ENCODE measurements at regions not wholly inside any gene's neighbourhood (a gene's known extent, or its start where the extent isn't known, plus 50 kb on each side); places are given as distances from the start of the nearest gene placed in this dataset.

DNA sequence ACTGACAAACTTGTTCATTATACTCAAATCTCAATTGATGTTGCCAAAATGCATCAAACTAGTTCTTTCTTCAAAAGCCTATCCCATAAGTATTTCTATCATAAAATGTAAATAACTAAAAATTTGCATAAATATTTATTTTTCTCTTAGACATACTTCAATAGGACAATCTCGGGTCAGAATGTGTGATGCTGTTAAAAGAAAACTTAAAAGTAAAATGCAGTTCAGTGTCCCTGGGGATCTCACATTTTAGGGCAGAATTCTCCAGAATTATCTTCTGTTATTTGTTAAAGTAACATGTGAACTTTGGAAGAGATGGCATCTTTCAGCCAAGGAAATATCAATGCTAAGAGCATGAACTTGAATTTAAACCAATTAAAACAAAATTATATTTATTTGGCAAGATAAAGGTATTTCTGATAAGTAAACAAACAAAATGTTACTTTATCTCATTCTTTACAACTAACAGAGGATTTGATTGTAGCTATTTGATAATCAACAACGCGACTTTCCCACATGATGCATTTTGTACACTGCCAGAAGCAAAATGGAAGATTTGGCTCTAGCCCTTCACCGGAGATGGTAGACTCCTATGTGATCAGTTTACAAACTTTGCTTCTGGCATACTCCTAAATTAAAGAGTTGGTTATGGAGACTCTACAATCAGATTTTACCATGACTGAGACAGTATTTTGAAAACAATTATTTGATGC lies 169.5 kb upstream of the EDNRB start (continued):
- TF ChIP-seq ZNF710 (CRISPR knock-in tag; IDR thresholded peaks at IDR 0.05; ENCODE audit: borderline replicate concordance) (no peak), ZBTB7B (CRISPR knock-in tag; IDR thresholded peaks at IDR 0.05) (no peak), SALL2 (CRISPR knock-in tag; IDR thresholded peaks at IDR 0.05) (no peak), ZKSCAN1 (IDR thresholded peaks at IDR 0.05; ENCODE audit: low read length) (no peak), FOXA1 (IDR thresholded peaks at IDR 0.05) (no peak), FOXA1 (CRISPR knock-in tag; IDR thresholded peaks at IDR 0.05) (no peak), UBTF (CRISPR knock-in tag; IDR thresholded peaks at IDR 0.05) (no peak), ZZZ3 (CRISPR knock-in tag; IDR thresholded peaks at IDR 0.05; ENCODE audit: borderline replicate concordance) (no peak), ZNF326 (CRISPR knock-in tag; IDR thresholded peaks at IDR 0.05; ENCODE audit: borderline replicate concordance) (no peak), ZNF234 (CRISPR knock-in tag; conservative IDR thresholded peaks at IDR 0.05) (no peak), HNRNPUL1 (IDR thresholded peaks at IDR 0.05; ENCODE audit: low read depth, low read length) (no peak), ZNF646 (CRISPR knock-in tag; IDR thresholded peaks at IDR 0.05) (no peak)
- TF ChIP-seq, protein P1, sequence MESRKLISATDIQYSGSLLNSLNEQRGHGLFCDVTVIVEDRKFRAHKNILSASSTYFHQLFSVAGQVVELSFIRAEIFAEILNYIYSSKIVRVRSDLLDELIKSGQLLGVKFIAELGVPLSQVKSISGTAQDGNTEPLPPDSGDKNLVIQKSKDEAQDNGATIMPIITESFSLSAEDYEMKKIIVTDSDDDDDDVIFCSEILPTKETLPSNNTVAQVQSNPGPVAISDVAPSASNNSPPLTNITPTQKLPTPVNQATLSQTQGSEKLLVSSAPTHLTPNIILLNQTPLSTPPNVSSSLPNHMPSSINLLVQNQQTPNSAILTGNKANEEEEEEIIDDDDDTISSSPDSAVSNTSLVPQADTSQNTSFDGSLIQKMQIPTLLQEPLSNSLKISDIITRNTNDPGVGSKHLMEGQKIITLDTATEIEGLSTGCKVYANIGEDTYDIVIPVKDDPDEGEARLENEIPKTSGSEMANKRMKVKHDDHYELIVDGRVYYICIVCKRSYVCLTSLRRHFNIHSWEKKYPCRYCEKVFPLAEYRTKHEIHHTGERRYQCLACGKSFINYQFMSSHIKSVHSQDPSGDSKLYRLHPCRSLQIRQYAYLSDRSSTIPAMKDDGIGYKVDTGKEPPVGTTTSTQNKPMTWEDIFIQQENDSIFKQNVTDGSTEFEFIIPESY (CRISPR knock-in tag; IDR thresholded peaks at IDR 0.05), result no peak

Data from HepG2 (cell line).